ENCODE measurements at regions not wholly inside any gene's neighbourhood (a gene's known extent, or its start where the extent isn't known, plus 50 kb on each side); places are given as distances from the start of the nearest gene placed in this dataset.

DNA sequence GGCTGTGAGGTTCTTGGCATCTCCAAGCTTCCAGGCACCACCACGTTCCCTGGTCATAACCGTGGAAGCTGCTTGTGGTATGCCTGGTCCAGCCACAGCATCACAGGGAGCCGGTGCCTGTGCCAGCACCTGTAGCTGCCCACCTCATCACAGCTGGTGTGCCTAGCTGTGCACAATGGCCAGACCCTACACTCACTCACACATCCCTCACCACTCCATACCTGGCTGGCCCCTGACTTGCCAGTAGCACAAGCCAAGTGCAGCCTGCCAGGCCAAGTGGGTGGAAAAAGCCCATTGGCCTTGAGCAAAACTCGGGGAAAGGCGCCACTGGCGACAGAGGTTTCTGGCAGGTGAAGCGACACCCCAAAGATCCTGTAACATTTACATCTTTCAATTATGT lies 192.3 kb upstream of the MANEA start:
- H3K27ac ChIP-seq: no peak overlapping the region
- TF ChIP-seq, protein P1, sequence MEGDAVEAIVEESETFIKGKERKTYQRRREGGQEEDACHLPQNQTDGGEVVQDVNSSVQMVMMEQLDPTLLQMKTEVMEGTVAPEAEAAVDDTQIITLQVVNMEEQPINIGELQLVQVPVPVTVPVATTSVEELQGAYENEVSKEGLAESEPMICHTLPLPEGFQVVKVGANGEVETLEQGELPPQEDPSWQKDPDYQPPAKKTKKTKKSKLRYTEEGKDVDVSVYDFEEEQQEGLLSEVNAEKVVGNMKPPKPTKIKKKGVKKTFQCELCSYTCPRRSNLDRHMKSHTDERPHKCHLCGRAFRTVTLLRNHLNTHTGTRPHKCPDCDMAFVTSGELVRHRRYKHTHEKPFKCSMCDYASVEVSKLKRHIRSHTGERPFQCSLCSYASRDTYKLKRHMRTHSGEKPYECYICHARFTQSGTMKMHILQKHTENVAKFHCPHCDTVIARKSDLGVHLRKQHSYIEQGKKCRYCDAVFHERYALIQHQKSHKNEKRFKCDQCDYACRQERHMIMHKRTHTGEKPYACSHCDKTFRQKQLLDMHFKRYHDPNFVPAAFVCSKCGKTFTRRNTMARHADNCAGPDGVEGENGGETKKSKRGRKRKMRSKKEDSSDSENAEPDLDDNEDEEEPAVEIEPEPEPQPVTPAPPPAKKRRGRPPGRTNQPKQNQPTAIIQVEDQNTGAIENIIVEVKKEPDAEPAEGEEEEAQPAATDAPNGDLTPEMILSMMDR (conservative IDR thresholded peaks at IDR 0.05): no peak

DNA sequence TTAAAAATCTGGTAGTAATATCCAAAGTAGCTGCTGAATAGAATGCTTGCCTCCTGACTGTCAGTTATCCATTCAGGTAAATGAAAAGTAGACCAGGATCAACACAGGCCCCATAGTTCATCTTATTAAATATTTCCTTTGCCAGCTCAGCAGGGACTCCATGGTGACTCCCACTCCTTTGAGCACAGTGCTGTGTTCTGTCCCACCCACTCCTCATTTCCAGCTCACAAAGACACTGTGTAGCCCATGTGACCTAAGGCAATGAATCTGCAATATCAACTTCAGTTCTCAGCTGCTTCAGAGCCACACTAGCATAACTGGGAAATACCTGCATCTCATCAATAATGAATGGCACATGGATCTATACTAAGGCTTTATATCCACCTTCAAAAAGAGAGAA lies 189.5 kb upstream of the MANEA start:
- TF ChIP-seq, protein P1 (conservative IDR thresholded peaks at IDR 0.05): no peak
- H3K27ac ChIP-seq: no peak overlapping the region

DNA sequence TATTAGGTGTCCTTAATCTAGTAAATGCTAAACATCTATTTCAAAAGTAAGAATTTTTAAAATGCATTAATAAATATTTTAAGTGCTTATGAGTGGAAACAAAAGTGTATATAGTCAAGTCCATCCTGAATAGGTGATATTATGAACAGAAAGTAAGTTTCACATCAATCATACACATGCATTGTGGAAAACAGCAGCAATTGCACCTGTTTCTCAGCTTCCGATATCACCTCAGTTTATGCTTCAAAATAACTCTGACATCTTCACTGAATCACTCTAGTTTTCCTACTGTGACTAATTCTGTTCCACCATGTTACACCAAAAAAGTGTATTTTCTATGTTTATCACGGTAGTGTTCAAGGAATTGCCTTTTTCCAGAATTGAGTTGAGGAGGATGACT lies 172.6 kb upstream of the MANEA start:
- TF ChIP-seq, protein P1 (conservative IDR thresholded peaks at IDR 0.05): no peak
- H3K27ac ChIP-seq: no peak overlapping the region

DNA sequence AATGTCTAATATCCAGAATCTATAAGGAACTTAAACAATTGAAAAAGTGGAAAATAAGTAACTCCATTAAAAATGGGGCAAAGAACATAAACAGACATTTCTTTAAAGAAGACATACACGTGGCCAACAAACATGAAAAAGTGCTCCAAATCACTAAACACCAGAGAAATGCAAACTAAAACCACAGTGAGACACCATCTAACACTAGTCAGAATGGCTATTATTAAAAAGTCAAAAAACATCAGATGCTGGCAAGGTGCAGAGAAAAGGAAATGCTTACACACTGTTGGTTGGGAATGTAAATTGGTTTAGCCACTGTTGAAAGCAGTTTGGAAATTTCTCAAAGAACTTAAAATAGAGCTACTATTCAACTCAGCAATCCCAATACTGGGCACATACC lies 169.2 kb upstream of the MANEA start:
- TF ChIP-seq, protein P1 (conservative IDR thresholded peaks at IDR 0.05): no peak
- H3K27ac ChIP-seq: no peak overlapping the region

DNA sequence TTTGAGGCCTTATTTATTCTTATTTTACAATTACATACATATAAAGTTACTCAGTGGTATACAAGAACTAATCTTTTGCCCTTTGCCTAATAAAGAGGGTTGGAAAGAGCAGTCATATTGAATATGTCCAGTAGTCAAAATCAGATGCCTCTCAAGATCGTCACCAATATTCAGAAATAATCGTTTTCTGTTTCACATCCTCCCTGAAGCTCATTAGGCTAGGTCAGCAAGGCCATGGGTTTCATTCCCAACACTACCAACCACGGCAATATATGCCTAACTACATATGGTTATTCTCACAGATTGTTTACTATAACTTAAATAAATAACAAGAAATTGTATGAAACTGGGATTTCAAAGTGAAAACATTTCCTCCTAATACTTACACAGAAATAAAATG lies 167.2 kb upstream of the MANEA start:
- TF ChIP-seq, protein P1 (conservative IDR thresholded peaks at IDR 0.05): no peak
- H3K27ac ChIP-seq: no peak overlapping the region

DNA sequence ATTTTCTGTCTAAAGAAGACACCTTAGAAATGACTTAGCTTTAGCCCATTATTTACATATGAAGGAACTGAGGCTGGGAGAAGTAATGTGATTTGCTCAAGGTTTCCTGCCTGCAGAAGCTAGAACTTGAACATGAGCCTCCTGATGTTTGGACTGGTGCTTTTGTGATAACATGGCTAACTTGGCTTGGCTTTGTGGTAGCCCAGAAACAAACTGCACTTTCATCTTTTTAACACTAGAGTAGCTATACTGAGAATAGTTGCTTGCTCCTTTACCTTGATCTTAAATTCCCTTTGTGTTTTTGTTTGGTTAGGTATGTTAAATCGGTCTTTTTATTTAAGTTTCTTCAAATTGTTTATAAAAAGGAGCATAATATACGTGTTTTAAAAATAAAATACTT lies 163.5 kb upstream of the MANEA start:
- no peak overlapping the region for H3K27ac ChIP-seq
- TF ChIP-seq, protein P1 (conservative IDR thresholded peaks at IDR 0.05): no peak

DNA sequence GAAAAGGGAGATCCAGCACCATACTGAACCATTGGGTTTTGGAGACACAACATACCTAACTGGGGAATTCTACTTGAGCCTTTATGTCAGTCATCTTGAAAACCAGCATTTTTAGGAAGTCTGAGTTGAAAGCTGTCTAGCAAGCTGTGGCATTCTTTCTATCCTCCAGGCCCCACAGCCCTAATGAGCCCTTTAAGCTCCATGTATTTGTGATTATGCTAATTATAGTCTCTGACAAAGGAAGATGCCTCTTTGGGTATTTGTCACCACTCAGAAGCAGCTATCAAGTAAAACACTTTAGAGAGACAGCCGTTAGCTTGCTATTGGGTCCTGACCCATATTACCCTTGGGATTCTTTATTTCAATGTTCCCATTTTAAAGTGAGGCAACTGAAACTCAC lies 159.5 kb upstream of the MANEA start:
- TF ChIP-seq, protein P1 (conservative IDR thresholded peaks at IDR 0.05): no peak
- no peak overlapping the region for H3K27ac ChIP-seq

DNA sequence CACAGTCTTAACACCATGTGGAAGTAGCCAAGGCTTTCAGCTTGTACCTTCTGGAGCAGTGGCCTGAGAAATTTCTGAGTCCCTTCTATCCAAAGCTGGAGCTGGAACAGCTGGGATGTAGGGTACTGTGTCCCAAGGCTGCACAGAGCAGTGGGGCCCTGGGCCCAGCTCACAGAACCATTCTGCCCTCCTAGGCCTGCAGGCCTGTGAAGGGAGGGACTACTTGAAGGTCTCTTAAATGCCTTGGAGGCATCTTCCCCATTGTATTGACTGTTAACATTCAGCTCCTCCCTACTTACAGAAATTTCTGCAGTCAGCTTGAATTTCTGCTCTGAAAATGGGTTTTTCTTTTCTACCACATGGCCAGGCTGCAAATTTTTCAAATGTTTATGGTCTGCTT lies 156.5 kb upstream of the MANEA start:
- no peak overlapping the region for H3K27ac ChIP-seq

More for the DNA sequence above, 156.5 kb upstream of the MANEA start:
- TF ChIP-seq, protein P1 (conservative IDR thresholded peaks at IDR 0.05): no peak

Data from VCaP (cell line).